Loucy (cell line): ENCODE measurements at regions not wholly inside any gene's neighbourhood (a gene's known extent, or its start where the extent isn't known, plus 50 kb on each side); places are given as distances from the start of the nearest gene placed in this dataset.
"Not testable (repeated sequence)": the region's sequence is repeated elsewhere in the genome, so short reads cannot be mapped to it uniquely, and the experiment has no call there.

Experiments
- CTCF ChIP-seq: fragments of 200-600 bp; sonication (generic); conservative IDR thresholded peaks from 2 replicates; pipeline ENCODE4 v1.5.1; 2014; ENCODE audit warnings: mild to moderate bottlenecking, antibody characterized with exemption, low read length
- EZH2phosphoT487 ChIP-seq: fragments of 200-600 bp; IDR thresholded peaks from 2 replicates; pipeline ENCODE4 v1.6.1; 2018; ENCODE audit warnings: antibody characterized with exemption, mild to moderate bottlenecking, moderate library complexity, borderline replicate concordance

- TF ChIP-seq CTCF, EZH2phosphoT487: not testable (repeated sequence)
These were observed 265.2 kb upstream of the HTR1E start for GRCh38 chr6:86672125-86672524.
